HCEC 1CT (cell line): ENCODE measurements at regions not wholly inside any gene's neighbourhood (a gene's known extent, or its start where the extent isn't known, plus 50 kb on each side); places are given as distances from the start of the nearest gene placed in this dataset.
"Not testable (repeated sequence)": the region's sequence is repeated elsewhere in the genome, so short reads cannot be mapped to it uniquely, and the experiment has no call there.

ENCODE experiments used
- DNase-seq: peaks from one replicate; pipeline ENCODE4 v3.0.0-alpha.2; 2017

GRCh38 chr4:129747756-129748155 is 651.8 kb downstream of the C4orf33 start:
- DNase-seq = no peak

- no peak for DNase-seq
These were observed 653.0 kb downstream of the C4orf33 start for GRCh38 chr4:129748991-129749390.

DNA sequence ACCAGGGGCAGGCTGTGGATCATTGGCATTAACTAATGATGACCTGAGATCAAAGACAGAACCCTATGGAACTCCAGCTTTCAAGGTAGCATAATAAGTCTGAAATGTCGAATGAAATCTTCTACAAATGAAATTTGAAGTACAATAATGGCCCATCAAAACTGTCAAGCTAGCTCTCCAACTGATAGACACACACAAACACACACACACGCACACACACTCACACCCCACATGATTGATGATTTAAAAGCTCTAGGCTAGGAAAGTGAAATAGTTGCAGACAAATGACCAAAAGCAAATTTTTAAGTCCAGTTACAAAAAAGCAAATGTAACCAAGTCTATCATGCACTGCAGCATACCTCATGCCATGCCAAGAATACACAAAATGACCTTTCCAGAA is 655.7 kb downstream of the C4orf33 start:
- DNase-seq = no peak

- DNase-seq = no peak
These were observed 687.6 kb downstream of the C4orf33 start for GRCh38 chr4:129783596-129783995.

DNA sequence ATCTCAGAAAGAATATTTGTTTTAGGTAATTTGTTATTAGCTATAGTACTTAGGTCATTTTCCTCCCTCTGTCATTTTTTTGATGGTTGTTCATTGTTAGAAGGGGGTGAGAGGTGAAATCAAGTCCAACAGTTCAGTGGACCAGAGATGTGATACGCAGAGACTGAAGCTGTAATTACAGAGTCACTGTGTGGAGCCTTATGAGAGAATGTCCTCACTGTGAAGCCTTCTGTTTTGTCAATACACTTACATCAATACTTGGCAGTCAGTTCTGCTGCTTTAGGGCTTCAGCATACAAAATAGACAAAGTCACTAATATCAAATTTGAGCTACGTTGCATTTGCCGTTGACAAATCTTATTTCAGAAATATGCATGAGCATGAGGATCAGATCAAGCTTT is 692.5 kb downstream of the C4orf33 start:
- DNase-seq = no peak

DNA sequence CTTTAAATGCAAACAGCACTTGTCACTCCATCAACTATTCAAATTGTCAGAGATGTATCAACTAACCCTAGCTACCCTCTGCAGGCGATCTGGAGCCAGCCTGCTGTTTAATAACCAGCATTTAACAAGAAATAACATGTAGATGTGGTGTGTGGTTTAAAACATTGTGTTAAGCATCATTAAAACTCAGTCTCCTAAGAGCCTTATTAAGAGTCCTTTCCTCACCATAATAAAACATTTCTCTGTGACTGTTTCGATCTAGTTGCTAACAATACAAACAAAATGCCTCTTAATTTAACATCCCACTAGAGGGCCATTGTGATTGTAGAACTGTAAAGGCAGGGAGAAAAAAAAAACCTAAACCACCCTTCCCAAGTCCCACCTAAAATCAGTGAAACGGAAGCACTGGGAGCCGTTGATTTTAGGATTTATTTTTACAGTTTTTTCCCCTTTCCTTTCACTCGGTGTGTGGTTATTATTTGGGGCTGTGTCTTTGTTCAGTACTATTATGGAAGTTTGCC is 708.6 kb downstream of the C4orf33 start:
- no peak for DNase-seq

GRCh38 chr4:129806986-129807385 is 711.0 kb downstream of the C4orf33 start:
- no peak for DNase-seq

- DNase-seq = no peak
These were observed 712.3 kb downstream of the C4orf33 start for GRCh38 chr4:129808242-129808641.

DNA sequence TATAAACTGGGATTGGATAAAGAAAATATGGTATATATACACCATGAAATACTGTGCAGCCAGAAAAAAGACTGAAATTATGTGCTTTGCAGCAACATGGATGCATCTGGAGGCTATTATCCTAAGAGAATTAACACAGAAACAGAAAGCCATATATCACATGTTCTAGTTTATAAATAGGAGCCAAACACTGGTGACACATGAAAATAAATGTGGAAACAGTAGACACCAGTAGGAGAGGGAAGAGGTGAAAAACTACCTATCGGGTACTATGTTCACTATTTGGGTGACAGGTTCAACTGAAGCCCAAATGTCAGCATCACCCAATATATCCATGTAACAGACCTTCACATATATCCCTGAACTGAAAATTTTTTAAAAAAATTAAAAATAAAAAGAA is 725.1 kb downstream of the C4orf33 start:
- DNase-seq = no peak

DNA sequence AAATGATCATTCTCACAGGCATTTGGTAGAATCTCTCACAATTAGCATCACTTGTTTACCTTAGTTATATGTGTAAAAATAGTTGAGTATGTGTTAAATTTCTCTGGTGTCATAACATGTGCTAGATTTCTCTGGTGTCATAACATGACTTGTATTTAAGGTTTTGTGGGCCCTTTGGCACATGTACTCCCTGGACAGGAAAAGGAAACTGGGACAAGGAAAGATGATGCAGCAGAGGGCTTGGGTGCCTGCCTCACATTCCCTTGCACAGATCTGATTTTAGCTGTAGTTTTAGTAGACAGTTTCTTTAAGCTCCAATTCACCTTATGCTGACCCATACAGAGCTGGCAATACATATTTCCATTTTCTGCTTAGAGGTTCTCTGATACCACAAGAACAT is 726.0 kb downstream of the C4orf33 start:
- no peak for DNase-seq

DNA sequence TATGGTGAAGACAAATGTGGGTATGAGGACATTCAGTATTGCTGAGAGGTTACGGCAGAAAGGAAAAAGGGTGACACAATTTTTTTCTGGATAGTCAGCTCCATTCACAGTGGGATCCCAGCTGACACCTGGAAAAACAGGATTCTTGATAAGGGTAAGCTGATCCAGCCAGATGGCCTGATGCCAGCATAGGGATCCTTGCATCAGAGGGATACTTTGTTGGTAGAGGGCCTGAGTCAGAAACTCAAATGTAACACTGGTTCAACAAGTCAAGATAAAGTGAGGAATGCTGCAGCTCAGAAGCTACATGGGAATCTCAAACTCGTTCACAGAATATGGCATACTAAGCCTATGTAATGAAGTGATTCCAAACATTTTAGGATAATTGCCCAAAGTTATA is 726.7 kb downstream of the C4orf33 start:
- DNase-seq = no peak

GRCh38 chr4:129823105-129823504 is 727.2 kb downstream of the C4orf33 start:
- no peak for DNase-seq

GRCh38 chr4:129829373-129829772 is 733.4 kb downstream of the C4orf33 start:
- no peak for DNase-seq

GRCh38 chr4:129839687-129840086 is 743.7 kb downstream of the C4orf33 start:
- DNase-seq = no peak

GRCh38 chr4:129842096-129842495 is 746.1 kb downstream of the C4orf33 start:
- no peak for DNase-seq

GRCh38 chr4:129852434-129852833 is 756.5 kb downstream of the C4orf33 start:
- no peak for DNase-seq

DNA sequence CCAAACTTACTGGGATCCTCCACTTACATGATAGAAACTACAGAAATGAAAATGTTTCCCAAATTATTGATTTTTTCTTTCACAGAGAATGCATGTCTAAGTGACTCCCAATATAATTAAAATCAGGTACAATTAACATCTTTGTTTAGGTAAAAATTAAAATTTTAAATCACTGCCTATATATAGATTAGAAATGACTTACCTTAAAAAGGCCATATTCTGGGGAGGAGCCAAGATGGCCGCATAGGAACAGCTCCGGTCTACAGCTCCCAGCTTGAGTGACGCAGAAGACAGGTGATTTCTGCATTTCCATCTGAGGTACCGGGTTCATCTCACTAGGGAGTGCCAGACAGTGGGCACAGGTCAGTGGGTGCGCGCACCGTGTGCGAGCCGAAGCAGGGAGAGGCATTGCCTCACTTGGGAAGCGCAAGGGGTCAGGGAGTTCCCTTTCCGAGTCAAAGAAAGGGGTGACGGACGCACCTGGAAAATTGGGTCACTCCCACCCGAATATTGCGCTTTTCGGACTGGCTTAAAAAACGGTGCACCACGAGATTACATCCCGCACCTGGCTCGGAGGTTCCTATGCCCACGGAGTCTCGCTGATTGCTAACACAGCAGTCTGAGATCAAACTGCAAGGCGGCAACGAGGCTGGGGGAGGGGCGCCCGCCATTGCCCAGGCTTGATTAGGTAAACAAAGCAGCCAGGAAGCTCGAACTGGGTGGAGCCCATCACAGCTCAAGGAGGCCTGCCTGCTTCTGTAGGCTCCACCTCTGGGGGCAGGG is 757.9 kb downstream of the C4orf33 start:
- DNase-seq = not testable (repeated sequence)

DNA sequence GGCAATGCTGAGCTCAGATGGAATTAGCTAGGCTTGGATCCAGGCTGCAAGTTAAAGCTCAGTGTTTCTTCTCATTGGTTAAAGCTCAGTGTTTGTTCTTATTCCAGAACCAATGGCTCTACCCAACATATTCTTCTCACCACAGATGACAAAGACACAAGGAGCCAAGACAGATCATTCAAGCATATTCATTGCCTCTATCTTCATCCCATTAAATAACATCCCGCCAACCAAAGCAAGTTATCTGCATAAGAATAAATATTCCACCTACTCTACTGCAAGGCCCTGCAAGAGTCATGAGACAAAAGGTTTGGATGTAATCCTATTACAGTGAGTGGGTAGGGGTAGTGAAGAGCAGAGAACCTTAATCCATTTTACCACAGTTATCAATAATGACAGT is 766.5 kb downstream of the C4orf33 start:
- no peak for DNase-seq

DNA sequence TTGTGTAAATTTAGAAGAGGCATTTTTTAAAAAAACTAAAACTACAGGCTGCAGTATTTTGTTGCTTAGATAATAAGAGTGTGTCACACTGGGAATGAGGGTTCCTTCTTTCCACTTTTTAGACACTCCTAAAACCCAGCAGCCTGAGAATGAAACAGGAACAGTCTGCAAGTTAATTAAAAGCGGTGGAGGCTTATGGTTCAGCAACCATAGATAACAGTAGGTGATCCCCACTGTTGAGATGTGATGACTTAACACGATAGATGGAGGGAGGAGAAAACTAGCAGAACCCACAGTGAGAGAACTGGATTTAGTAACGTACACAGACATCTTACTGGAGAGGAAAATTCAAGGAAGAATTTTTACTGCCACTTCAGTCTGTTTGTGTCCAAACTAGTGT is 767.3 kb downstream of the C4orf33 start:
- no peak for DNase-seq

DNA sequence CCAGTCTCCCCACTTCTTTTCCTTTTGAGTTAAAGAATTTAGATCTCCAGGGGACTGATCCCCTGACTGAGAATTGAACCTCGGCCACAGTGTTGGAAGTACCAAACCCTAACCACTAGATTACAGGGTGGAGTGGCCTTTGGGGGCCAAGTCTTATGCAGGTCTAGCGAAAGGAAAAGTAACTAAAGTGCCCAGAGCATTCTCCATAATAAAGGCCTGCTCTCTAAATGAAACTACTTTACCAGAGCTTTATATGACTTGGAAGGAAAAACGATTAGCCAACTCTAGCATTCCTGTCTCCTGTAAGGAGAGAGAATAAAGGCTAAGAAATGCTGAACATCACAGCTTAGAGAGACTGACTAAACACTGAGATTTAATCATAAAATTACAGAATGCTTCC is 788.0 kb downstream of the C4orf33 start:
- peak; percentile 1 for DNase-seq

GRCh38 chr4:129897111-129897510 is 801.2 kb downstream of the C4orf33 start:
- no peak for DNase-seq

GRCh38 chr4:129899849-129900248 is 803.9 kb downstream of the C4orf33 start:
- no peak for DNase-seq

DNA sequence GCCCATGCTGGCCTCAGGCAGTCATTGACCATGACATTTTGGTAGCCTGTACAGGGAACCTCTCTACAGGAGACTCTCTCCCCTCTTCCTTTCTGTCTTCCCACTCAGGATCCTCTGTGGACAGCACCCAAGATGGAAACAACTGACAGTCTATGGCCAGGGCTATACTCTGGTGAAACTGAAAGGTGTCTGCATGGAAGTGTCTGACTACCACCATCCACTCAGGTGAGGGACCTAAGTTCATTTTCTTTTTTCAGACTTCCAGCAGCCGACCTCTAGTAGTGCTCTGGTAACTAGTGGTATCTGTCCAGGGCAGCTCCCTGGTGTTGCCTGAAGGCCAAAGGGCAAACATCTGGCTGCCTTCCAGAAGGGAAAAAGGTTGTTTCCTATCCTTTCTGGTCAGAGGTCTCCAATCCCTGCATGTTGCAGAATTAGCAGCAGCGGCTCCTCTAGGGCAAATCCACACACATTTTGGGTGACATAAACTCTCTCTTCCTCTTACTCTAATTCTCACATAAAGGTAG is 804.5 kb downstream of the C4orf33 start:
- DNase-seq = no peak

GRCh38 chr4:129901205-129901604 is 805.3 kb downstream of the C4orf33 start:
- DNase-seq = no peak

- DNase-seq = no peak
These were observed 807.9 kb downstream of the C4orf33 start for GRCh38 chr4:129903861-129904260.
